ENCODE measurements at regions not wholly inside any gene's neighbourhood (a gene's known extent, or its start where the extent isn't known, plus 50 kb on each side); places are given as distances from the start of the nearest gene placed in this dataset.

DNA sequence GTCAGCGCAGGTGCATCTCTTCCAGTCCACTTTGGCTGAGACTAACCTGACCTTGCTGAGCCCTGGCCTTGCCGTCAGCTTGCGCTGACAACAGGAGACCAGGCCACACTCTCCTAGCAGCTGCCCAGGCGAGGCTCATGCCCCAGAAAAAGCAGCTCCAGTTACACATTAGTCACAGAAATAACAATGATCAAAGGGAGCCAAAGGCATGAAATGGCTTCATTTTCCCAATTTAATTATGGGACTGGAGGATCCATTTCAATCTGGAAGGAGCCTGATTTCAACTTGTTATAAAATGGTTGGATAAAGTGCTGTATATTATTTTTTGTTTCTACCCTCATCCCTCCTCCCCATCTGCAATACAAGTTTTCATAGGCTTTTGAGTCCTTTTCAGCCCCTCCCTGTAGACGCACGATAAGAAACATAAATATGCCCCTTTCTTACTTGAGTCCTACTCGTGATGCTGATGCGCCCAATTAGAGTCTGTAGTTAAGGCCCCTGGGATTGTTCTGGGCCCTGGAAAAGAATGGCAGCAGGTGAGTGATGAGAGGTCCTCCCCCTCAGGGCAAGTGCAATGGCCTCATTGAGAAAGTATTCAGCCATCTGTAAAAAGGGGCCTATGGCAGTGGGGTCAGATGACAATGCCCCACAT is 376.0 kb downstream of the C12orf75 start:
- peak in 1 of 2 donors; percentile 68 for DNase-seq (ENCODE audit: low read depth in 2 of 2)
- no peak overlapping the region for H3K4me3 ChIP-seq (replicated peaks in 1 of 2; ENCODE audit: low read depth in 2 of 2, low read length in 2 of 2)
- TF ChIP-seq, protein P1, sequence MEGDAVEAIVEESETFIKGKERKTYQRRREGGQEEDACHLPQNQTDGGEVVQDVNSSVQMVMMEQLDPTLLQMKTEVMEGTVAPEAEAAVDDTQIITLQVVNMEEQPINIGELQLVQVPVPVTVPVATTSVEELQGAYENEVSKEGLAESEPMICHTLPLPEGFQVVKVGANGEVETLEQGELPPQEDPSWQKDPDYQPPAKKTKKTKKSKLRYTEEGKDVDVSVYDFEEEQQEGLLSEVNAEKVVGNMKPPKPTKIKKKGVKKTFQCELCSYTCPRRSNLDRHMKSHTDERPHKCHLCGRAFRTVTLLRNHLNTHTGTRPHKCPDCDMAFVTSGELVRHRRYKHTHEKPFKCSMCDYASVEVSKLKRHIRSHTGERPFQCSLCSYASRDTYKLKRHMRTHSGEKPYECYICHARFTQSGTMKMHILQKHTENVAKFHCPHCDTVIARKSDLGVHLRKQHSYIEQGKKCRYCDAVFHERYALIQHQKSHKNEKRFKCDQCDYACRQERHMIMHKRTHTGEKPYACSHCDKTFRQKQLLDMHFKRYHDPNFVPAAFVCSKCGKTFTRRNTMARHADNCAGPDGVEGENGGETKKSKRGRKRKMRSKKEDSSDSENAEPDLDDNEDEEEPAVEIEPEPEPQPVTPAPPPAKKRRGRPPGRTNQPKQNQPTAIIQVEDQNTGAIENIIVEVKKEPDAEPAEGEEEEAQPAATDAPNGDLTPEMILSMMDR (IDR thresholded peaks at IDR 0.05; ENCODE audit: low read depth, low read length): no peak

DNA sequence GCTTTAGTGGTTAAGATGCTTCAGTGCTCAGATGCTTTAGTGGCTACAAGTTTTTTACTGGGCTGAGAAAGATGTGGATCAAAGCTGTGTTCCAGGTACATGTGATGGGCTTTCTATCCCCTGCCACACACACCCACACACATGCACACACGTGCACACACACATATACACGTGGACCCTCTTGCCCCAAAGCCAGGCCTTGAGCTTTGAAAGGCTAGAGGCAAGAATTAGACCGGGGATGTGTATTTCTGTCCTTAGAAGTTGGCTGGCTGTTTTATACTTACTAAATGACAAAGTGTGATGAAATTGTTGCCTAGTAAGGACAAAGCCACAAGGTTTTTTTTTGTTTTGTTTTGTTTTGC is 376.5 kb downstream of the C12orf75 start:
- TF ChIP-seq, protein P1 (IDR thresholded peaks at IDR 0.05; ENCODE audit: low read depth, low read length): no peak
- DNase-seq (ENCODE audit: low read depth in 2 of 2): no peak
- H3K4me3 ChIP-seq (replicated peaks in 1 of 2; ENCODE audit: low read depth in 2 of 2, low read length in 2 of 2): no peak overlapping the region

DNA sequence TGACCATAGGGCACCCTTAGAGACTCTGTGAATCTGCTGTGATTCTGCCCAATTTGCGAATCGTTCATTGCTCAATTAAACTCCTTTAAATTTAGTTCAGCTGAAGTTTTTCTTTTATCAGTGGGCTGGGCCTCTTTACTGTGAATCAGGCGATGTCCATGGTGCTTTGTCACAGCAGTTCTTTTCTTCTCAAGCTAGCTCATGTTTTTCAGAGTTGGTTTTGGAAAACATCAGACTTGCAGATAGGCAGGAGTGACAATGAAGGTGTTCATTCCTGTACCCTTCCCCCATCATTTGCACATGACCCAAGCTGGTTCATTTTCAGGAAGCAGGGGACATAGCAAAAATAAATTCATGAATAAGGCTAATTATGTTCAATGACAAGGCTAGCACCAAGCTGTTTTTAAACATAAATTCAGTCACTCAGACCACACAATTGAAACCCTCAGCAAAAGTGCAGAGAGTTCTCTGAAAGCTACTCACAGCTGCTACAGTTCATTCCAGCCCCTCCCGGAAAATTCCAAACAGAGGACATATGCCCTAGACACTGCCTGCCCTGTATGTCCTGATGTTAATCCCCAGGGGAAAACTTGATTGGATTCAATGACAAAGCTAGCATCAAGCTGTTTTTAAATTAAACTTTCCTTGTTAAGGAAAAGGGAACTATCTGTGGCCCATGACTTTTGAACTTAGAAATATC is 383.3 kb downstream of the C12orf75 start:
- H3K4me3 ChIP-seq (replicated peaks in 1 of 2; ENCODE audit: low read depth in 2 of 2, low read length in 2 of 2): no peak overlapping the region
- TF ChIP-seq, protein P1 (IDR thresholded peaks at IDR 0.05; ENCODE audit: low read depth, low read length): no peak
- no peak for DNase-seq (ENCODE audit: low read depth in 2 of 2)

DNA sequence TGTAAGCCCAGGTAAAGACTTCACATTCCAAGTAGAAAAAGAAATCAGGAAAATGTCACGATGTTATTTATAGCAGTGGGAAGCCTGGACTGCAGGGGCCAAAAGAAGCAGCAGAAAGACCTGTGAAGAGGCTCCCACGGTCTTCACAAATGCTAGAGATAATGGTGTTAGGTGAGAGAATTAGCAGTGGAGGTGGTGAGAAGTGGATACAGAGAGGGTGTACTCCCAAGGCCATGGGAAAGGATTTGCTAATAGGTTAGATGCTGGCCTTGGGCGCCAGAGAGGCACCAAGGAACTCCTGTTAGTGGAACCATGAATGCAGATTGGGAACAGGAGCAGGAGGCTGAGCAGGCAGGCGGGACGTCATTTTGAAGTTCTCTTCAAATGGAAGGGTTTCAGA is 386.1 kb downstream of the C12orf75 start:
- no peak overlapping the region for H3K4me3 ChIP-seq (replicated peaks in 1 of 2; ENCODE audit: low read depth in 2 of 2, low read length in 2 of 2)
- DNase-seq (ENCODE audit: low read depth in 2 of 2): no peak
- TF ChIP-seq, protein P1 (IDR thresholded peaks at IDR 0.05; ENCODE audit: low read depth, low read length): no peak

DNA sequence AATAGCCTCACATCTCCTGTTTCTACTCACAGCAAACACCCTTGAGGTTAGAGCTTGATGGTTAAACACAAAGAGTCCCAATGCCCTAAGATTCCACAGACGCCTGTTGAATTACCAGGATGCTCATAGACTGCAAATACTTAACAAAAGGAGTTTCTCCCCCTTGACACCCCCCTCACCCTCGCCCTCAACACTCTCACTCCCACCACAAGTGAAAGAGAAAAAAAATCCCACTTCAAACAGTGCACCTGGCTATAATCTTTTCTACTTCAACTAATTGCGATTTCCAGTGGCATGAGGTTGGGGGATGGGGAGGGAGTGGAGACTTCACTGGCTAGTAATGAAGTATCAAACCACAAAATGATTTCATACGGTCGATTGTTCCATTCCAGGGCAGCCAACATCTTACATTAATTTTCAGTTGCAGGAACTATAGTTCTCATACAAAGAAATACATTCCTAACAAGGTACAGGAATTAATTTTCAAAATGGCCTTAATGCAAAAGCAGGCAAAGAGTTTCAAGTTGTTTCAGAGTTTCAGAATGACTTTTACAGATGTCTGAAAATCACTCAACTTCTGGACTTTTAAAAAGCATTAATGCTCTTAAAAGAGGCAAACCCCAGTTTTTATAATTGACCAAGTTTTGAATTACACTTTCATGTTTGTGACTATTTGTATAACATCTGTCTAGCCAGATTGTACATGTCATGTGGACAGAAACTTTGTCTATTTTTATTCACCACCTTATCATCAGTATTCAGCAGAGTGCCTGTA is 390.7 kb downstream of the C12orf75 start:
- TF ChIP-seq, protein P1 (IDR thresholded peaks at IDR 0.05; ENCODE audit: low read depth, low read length): no peak
- H3K4me3 ChIP-seq (replicated peaks in 1 of 2; ENCODE audit: low read depth in 2 of 2, low read length in 2 of 2): no peak overlapping the region
- no peak for DNase-seq (ENCODE audit: low read depth in 2 of 2)

DNA sequence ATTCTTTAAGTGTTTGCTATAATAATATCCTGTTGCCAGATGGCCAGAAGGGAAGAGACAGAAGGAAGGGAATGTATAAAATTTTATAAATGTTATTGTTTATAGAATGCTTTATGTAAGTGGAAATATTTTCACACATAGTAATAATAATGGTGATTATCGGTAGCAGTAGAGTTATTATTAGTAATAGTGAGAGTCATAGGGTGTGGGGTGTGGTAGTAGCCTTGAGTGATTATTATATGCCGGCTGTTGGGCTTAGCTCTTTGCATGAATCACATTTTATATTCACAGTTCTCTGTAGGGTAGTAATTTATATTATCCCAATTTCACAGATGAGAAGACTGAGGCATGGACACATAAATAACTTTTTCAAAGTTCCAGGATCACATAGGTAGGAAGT is 391.4 kb downstream of the C12orf75 start:
- no peak for DNase-seq (ENCODE audit: low read depth in 2 of 2)
- TF ChIP-seq, protein P1 (IDR thresholded peaks at IDR 0.05; ENCODE audit: low read depth, low read length): no peak
- H3K4me3 ChIP-seq (replicated peaks in 1 of 2; ENCODE audit: low read depth in 2 of 2, low read length in 2 of 2): no peak overlapping the region
